Mesodermal cell (in vitro differentiated cells): ENCODE measurements at regions not wholly inside any gene's neighbourhood (a gene's known extent, or its start where the extent isn't known, plus 50 kb on each side); places are given as distances from the start of the nearest gene placed in this dataset.

Experiments used
- H3K27ac ChIP-seq: 2 replicates; pipeline ENCODE4 v1.7.0; 2013; ENCODE audit warnings: mild to moderate bottlenecking, low read depth, low read length, moderate library complexity; ENCODE audit not compliant: severe bottlenecking
- H3K36me3 ChIP-seq: 2 replicates; pipeline ENCODE4 v1.7.1; 2013; ENCODE audit warnings: mild to moderate bottlenecking, low read length, moderate library complexity; ENCODE audit not compliant: control insufficient read depth, insufficient read depth
- H3K4me1 ChIP-seq: one replicate; pipeline ENCODE4 v1.7.1; 2013; ENCODE audit warnings: mild to moderate bottlenecking, low read length; ENCODE audit not compliant: insufficient read depth, control insufficient read depth, poor library complexity, severe bottlenecking
- H3K4me3 ChIP-seq: 2 replicates; pipeline ENCODE4 v1.7.0; 2013; ENCODE audit warnings: low read length, control low read depth, mild to moderate bottlenecking; ENCODE audit not compliant: insufficient read depth, poor library complexity, severe bottlenecking; ENCODE audit errors: extremely low read depth
- H3K9me3 ChIP-seq: 2 replicates; pipeline ENCODE4 v1.7.1; 2013; ENCODE audit warnings: mild to moderate bottlenecking, low read length, moderate library complexity; ENCODE audit not compliant: control insufficient read depth
- WGBS, 2 experiments: methylation state at CpG; one replicate each; pipeline ENCODE4 v1.1.5; 2013; ENCODE audit warnings: missing lambda C conversion rate in 2 of 2; ENCODE audit not compliant: insufficient coverage in 2 of 2; 5-methylcytosine and 5-hydroxymethylcytosine counted together

DNA sequence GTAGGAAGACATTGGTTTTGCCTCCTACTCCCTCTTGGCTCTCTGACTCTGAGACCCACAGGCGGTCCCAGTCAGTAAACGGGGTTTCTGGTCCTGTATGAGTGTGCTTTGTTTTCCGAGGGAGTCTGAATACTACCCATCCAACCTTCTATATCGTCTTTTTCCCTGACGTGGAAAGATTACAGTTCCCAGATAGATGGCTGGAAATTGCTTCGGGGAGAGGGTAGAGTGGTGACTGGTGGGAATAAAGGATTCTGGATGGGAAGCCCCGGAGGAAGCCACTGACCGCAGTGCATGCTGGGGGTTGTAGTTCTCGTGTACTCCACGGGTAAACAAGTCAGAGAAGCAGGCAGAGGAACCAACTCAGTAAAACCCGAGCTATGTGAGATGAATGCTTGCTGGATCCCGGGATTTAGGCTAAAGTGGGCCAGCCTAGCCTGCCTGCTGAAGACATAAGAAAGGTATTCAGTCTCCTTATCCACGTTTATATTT, 66.2 kb upstream of the IRF2BP2 start:
- 2 to 4% methylated on average over 7 of the region's 13 CpGs for WGBS, 2 experiments
- H3K4me1 ChIP-seq, result peaks cover 8% of the 10 kb centered on the region
- H3K4me3 ChIP-seq, result no peak overlapping the region
- H3K9me3 ChIP-seq, result no peaks in the 10 kb centered on the region
- no peak overlapping the region for H3K27ac ChIP-seq
- H3K36me3 ChIP-seq, result no peaks in the 10 kb centered on the region

DNA sequence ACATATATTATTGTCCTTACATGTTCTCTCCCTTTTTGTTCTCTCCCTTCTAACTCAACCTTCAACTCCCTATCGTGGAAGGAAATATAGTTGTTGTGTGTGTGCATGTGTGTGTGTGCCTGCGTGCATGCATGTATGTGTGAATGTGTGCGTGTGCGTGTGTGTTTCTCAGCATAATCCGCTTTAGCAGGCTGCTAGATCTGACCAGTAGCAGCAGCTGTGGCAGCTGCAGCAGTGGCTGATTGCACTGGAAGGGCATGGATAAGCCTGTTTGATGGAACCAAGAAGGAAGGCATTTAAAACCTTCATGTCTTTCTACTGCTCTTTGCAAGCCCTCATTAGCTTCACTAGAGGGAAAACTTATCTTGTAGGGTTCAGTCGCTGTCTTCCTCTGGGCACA, 65.6 kb upstream of the IRF2BP2 start:
- no peaks in the 10 kb centered on the region for H3K36me3 ChIP-seq
- H3K9me3 ChIP-seq, result no peaks in the 10 kb centered on the region
- H3K27ac ChIP-seq, result no peak overlapping the region
- no peak overlapping the region for H3K4me3 ChIP-seq
- WGBS, 2 experiments, result 84 to 100% methylated on average over 3 to 4 of the region's 6 CpGs
- peaks cover 8% of the 10 kb centered on the region for H3K4me1 ChIP-seq

- 93 to 95% methylated on average over 3 to 4 of the region's 4 CpGs for WGBS, 2 experiments
- no peak overlapping the region for H3K4me3 ChIP-seq
- no peak overlapping the region for H3K27ac ChIP-seq
- H3K36me3 ChIP-seq, result no peaks in the 10 kb centered on the region
- H3K4me1 ChIP-seq, result peaks cover 8% of the 10 kb centered on the region
- H3K9me3 ChIP-seq, result no peaks in the 10 kb centered on the region
These were observed 65.0 kb upstream of the IRF2BP2 start for GRCh38 chr1:234675006-234675405.

DNA sequence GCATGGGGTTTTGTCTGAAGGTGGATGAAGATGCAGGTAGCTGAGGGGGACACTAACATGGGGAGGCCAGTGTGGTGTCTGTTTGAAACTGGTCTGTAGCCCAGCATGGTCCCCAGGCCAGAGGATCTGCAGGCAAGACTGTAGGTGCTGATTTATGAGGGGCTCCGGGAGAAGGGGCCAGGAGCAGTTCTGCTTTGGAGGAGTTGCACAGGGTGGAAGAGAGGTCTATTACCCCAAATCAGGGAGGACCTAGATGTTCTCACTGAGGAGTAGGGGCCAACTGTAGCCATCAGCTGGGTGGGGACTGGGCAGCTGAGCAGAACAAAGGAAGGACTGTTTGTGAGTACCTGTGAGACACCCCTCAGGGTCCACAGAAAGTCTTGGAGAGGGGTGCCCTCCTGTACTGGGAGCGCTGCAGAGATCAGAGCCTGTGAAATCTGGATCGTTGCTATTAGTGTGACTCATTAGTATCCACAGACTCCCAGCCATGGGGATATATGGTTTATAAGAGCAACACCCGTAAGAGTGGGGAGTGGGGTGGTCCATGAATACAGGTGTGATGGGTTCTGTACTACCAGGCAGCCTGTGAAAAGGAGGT, 64.3 kb upstream of the IRF2BP2 start:
- H3K4me1 ChIP-seq, result peaks cover 8% of the 10 kb centered on the region

DNA sequence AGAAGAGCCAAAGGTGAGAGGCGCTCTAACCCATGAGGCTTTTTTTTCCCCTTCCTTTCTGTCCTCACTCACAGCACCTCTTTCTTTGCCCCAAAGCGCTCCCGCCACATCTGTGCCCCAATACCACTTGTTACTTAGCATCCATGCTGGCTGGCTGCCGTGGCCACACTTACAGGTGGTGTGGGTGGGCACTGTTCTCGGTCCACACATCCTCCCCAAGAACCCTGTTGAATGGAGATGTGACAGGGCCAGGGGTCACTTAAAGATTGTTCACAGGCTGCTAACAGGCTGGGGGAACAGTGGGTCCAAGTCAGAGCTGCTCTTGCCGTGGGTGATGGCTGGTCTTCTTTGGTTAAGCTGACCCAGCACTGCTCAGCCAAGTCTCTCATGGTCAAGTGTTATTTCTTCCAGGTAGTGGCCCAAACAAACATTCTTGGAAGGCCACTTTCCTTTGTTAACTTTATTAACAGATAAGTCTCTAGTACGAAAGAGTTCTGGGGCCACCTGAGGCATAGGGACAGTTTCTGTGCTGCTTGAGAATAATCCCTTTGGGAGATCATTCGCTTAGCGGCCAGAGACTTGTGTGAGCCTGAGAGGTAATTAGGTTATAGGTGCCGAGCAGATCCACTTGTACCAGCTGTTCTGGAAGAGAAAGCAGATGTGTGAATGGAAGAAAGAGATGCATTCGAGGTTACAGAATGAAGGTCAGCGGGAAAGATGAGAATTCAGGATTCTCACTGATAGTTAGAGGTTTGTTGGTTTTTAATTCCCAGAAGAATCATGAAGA, 62.6 kb upstream of the IRF2BP2 start:
- no peak overlapping the region for H3K4me3 ChIP-seq
- H3K27ac ChIP-seq, result no peak overlapping the region
- peaks cover 9% of the 10 kb centered on the region for H3K9me3 ChIP-seq
- 70 to 84% methylated on average over 6 to 9 of the region's 12 CpGs for WGBS, 2 experiments
- peaks cover 8% of the 10 kb centered on the region for H3K4me1 ChIP-seq
- H3K36me3 ChIP-seq, result no peaks in the 10 kb centered on the region

More for the DNA sequence above, 64.3 kb upstream of the IRF2BP2 start:
- no peak overlapping the region for H3K27ac ChIP-seq
- no peaks in the 10 kb centered on the region for H3K9me3 ChIP-seq
- H3K36me3 ChIP-seq, result no peaks in the 10 kb centered on the region
- no peak overlapping the region for H3K4me3 ChIP-seq
- 89 to 100% methylated on average over 1 to 3 of the region's 4 CpGs for WGBS, 2 experiments

DNA sequence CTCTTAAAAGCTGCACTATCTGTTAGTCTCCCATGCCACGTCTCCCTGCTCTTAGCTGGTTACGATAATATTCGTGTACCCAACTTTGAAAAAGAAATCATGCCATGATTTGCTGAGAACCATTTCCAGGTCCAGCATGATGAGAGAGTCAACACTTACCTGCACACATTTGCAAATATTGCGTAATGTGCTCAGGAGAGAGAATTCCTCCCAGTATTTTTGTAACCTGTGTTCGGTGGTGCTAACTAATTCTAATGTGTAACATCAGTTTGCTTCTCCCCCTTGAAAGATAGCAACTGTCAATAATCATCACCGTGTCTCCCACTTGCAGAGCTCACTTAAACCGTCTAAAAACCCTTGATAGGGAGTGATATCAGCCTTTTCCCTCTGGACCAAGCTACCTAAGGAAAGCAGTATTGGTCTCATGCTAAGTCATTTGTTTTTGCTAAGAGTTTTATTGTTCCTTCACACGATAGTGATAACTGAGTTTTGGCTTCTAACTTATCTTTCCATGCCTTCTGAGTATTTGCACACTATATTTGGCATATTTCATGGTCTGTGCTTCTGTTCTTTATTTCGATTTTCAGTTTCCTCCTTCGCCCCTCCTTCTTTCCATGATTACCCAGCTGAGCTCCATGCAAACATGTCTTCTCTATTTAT, 61.1 kb upstream of the IRF2BP2 start:
- 88 to 94% methylated on average over 7 to 9 of the region's 10 CpGs for WGBS, 2 experiments
- Histone ChIP-seq H3K27ac (no peak overlapping the region), H3K4me1 (peaks cover 2% of the 10 kb centered on the region), H3K9me3 (peaks cover 12% of the 10 kb centered on the region), H3K36me3 (no peaks in the 10 kb centered on the region), H3K4me3 (no peak overlapping the region)

GRCh38 chr1:234669499-234669898, 59.5 kb upstream of the IRF2BP2 start:
- WGBS, 2 experiments, result no CpG with 5 or more reads among the region's 1 CpG
- Histone ChIP-seq H3K36me3 (no peaks in the 10 kb centered on the region), H3K9me3 (peaks cover 12% of the 10 kb centered on the region), H3K27ac (no peak overlapping the region), H3K4me1 (no peaks in the 10 kb centered on the region), H3K4me3 (no peak overlapping the region)

- Histone ChIP-seq H3K4me1 (no peaks in the 10 kb centered on the region), H3K36me3 (no peaks in the 10 kb centered on the region), H3K9me3 (peaks cover 12% of the 10 kb centered on the region), H3K4me3 (no peak overlapping the region), H3K27ac (no peak overlapping the region)
- 86 to 89% methylated on average over 4 to 5 of the region's 5 CpGs for WGBS, 2 experiments
These were observed 58.6 kb upstream of the IRF2BP2 start for GRCh38 chr1:234668577-234668955.

GRCh38 chr1:234667600-234668576, 57.9 kb upstream of the IRF2BP2 start:
- H3K4me1 ChIP-seq, result no peaks in the 10 kb centered on the region
- H3K9me3 ChIP-seq, result peaks cover 12% of the 10 kb centered on the region
- H3K27ac ChIP-seq, result no peak overlapping the region
- 100% methylated on average over 1 of the region's 2 CpGs; no CpG with 5 or more reads in 1 of the 2 experiments for WGBS, 2 experiments
- no peaks in the 10 kb centered on the region for H3K36me3 ChIP-seq
- no peak overlapping the region for H3K4me3 ChIP-seq

GRCh38 chr1:234666761-234667160, 56.8 kb upstream of the IRF2BP2 start:
- Histone ChIP-seq H3K4me1 (no peaks in the 10 kb centered on the region), H3K36me3 (no peaks in the 10 kb centered on the region), H3K4me3 (no peak overlapping the region), H3K9me3 (peaks cover 12% of the 10 kb centered on the region), H3K27ac (no peak overlapping the region)
- 50 to 72% methylated on average over 2 to 4 of the region's 4 CpGs for WGBS, 2 experiments
